ENCODE measurements at regions not wholly inside any gene's neighbourhood (a gene's known extent, or its start where the extent isn't known, plus 50 kb on each side); places are given as distances from the start of the nearest gene placed in this dataset.

- Histone ChIP-seq H3K4me1 (no peaks in the 10 kb centered on the region), H3K9me3 (no peaks in the 10 kb centered on the region), H3K36me3 (no peaks in the 10 kb centered on the region), H3K27me3 (no peaks in the 10 kb centered on the region), H3K4me3 (no peak overlapping the region), H3K27ac (no peak overlapping the region)
- TF ChIP-seq POLR2A (IDR thresholded peaks at IDR 0.05) = no peak
- no peak for TF ChIP-seq CTCF (IDR thresholded peaks at IDR 0.05)
- ATAC-seq (no peak), DNase-seq (no peak)
- 18% methylated on average over 2 of the region's 2 CpGs for WGBS (ENCODE audit: insufficient coverage, low coverage, low lambda C conversion rate, missing lambda C conversion rate)
- intact Hi-C loops (cut with DNase I) = no loop called here
Measured at GRCh38 chr16:75836347-75837010, 110.2 kb upstream of the CPHXL start.

GRCh38 chr16:75837264-75837663 lies 111.0 kb upstream of the CPHXL start:
- TF ChIP-seq CTCF (IDR thresholded peaks at IDR 0.05) = no peak
- TF ChIP-seq POLR2A (IDR thresholded peaks at IDR 0.05) = no peak
- no peaks in the 10 kb centered on the region for H3K27me3 ChIP-seq
- H3K4me3 ChIP-seq = no peak overlapping the region
- ATAC-seq (no peak), DNase-seq (no peak)
- intact Hi-C loops (cut with DNase I) = no loop called here
- no peaks in the 10 kb centered on the region for H3K4me1 ChIP-seq
- no peaks in the 10 kb centered on the region for H3K9me3 ChIP-seq
- WGBS (ENCODE audit: insufficient coverage, low coverage, low lambda C conversion rate, missing lambda C conversion rate) = 22% methylated on average over 2 of the region's 2 CpGs
- no peaks in the 10 kb centered on the region for H3K36me3 ChIP-seq
- no peak overlapping the region for H3K27ac ChIP-seq

DNA sequence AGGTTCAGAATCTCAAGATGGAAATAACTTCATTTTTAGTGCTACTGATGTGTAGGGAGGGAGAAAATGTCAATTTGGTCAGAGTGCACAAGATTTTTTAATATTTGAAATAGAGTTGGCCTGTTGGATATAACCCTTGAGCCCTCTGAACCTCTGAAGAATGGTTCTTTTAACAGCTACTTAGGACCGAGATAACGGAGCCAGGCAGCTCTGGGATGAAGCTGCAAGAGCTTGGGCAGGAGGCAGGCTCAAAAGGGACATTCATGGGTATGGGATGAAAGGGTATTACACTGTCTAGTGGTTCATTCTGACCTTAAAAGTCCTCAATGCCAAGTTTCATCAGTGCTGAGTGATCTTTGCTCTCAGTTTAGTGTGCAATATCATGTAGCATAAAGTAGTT lies 111.4 kb upstream of the CPHXL start:
- TF ChIP-seq CTCF (IDR thresholded peaks at IDR 0.05) = no peak
- WGBS (ENCODE audit: insufficient coverage, low coverage, low lambda C conversion rate, missing lambda C conversion rate) = 26% methylated on average over 2 of the region's 2 CpGs

GRCh38 chr16:75841517-75841916 lies 115.2 kb upstream of the CPHXL start:
- TF ChIP-seq POLR2A (IDR thresholded peaks at IDR 0.05) (no peak), CTCF (IDR thresholded peaks at IDR 0.05) (no peak)
- H3K36me3 ChIP-seq = no peaks in the 10 kb centered on the region
- intact Hi-C loops (cut with DNase I) = no loop called here
- H3K9me3 ChIP-seq = no peaks in the 10 kb centered on the region
- no peaks in the 10 kb centered on the region for H3K27me3 ChIP-seq
- no peak overlapping the region for H3K4me3 ChIP-seq
- H3K4me1 ChIP-seq = no peaks in the 10 kb centered on the region
- DNase-seq (no peak), ATAC-seq (no peak)
- 0% methylated on average over 1 of the region's 1 CpG for WGBS (ENCODE audit: insufficient coverage, low coverage, low lambda C conversion rate, missing lambda C conversion rate)
- H3K27ac ChIP-seq = no peak overlapping the region

More for the DNA sequence above, 111.4 kb upstream of the CPHXL start:
- intact Hi-C loops (cut with DNase I) = no loop called here
- Histone ChIP-seq H3K4me1 (no peaks in the 10 kb centered on the region), H3K4me3 (no peak overlapping the region), H3K27me3 (no peaks in the 10 kb centered on the region), H3K36me3 (no peaks in the 10 kb centered on the region), H3K27ac (no peak overlapping the region), H3K9me3 (no peaks in the 10 kb centered on the region)
- ATAC-seq (no peak), DNase-seq (no peak)

DNA sequence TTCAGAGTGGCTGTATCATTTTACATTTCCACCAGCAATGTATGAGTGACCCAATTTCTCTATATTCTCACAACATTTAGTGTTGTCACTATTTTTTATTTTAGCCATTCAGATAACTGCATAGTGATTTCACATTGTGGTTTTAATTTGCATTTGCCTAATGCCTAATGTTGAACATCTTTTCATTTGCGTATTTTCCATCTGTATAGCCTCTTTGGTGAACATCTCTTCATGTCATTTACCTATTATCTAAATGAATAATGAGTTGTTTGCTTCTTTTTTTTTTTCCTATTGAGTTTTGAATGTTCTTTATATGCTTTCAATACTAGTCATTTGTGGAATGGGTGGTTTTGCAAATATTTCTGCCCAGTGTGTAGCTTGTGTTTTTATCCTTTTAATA lies 120.9 kb upstream of the CPHXL start:
- Histone ChIP-seq H3K4me3 (no peak overlapping the region), H3K27me3 (no peaks in the 10 kb centered on the region), H3K9me3 (no peaks in the 10 kb centered on the region), H3K36me3 (no peaks in the 10 kb centered on the region), H3K27ac (no peak overlapping the region), H3K4me1 (no peaks in the 10 kb centered on the region)
- ATAC-seq (no peak), DNase-seq (no peak)
- no peak for TF ChIP-seq POLR2A (IDR thresholded peaks at IDR 0.05)
- no peak for TF ChIP-seq CTCF (IDR thresholded peaks at IDR 0.05)
- intact Hi-C loops (cut with DNase I) = no loop called here
- 45% methylated on average over 1 of the region's 1 CpG for WGBS (ENCODE audit: insufficient coverage, low coverage, low lambda C conversion rate, missing lambda C conversion rate)
